ENCODE measurements at regions not wholly inside any gene's neighbourhood (a gene's known extent, or its start where the extent isn't known, plus 50 kb on each side); places are given as distances from the start of the nearest gene placed in this dataset.
"Not testable (repeated sequence)": the region's sequence is repeated elsewhere in the genome, so short reads cannot be mapped to it uniquely, and the experiment has no call there.

GRCh38 chr1:73034271-73034670 is 751.9 kb upstream of the NEGR1 start:
- DNase-seq = no peak

GRCh38 chr1:73033640-73034039 is 751.3 kb upstream of the NEGR1 start:
- DNase-seq = no peak

- no peak for DNase-seq
Measured at GRCh38 chr1:73029571-73029970, 747.2 kb upstream of the NEGR1 start.

- no peak for DNase-seq
Measured at GRCh38 chr1:73026114-73026513, 743.8 kb upstream of the NEGR1 start.

- no peak for DNase-seq
Measured at GRCh38 chr1:73009938-73010337, 727.6 kb upstream of the NEGR1 start.

GRCh38 chr1:73009311-73009710 is 727.0 kb upstream of the NEGR1 start:
- DNase-seq = no peak

GRCh38 chr1:72997624-72998023 is 715.3 kb upstream of the NEGR1 start:
- DNase-seq = no peak

GRCh38 chr1:72997041-72997440 is 714.7 kb upstream of the NEGR1 start:
- DNase-seq = no peak

GRCh38 chr1:72987871-72988270 is 705.5 kb upstream of the NEGR1 start:
- DNase-seq = not testable (repeated sequence)

- no peak for DNase-seq
Measured at GRCh38 chr1:72986591-72987290, 704.4 kb upstream of the NEGR1 start.

- DNase-seq = not testable (repeated sequence)
Measured at GRCh38 chr1:72985024-72985423, 702.7 kb upstream of the NEGR1 start.

- not testable (repeated sequence) for DNase-seq
Measured at GRCh38 chr1:72983011-72983410, 700.7 kb upstream of the NEGR1 start.

GRCh38 chr1:72969461-72969860 is 687.1 kb upstream of the NEGR1 start:
- no peak for DNase-seq

- DNase-seq = no peak
Measured at GRCh38 chr1:72954943-72955342, 672.6 kb upstream of the NEGR1 start.

- not testable (repeated sequence) for DNase-seq
Measured at GRCh38 chr1:72950900-72951299, 668.6 kb upstream of the NEGR1 start.

GRCh38 chr1:72946903-72947499 is 664.7 kb upstream of the NEGR1 start:
- no peak for DNase-seq

GRCh38 chr1:72942008-72942407 is 659.7 kb upstream of the NEGR1 start:
- DNase-seq = no peak

GRCh38 chr1:72938408-72938807 is 656.1 kb upstream of the NEGR1 start:
- no peak for DNase-seq

GRCh38 chr1:72937905-72938304 is 655.6 kb upstream of the NEGR1 start:
- DNase-seq = no peak

GRCh38 chr1:72936942-72937341 is 654.6 kb upstream of the NEGR1 start:
- DNase-seq = no peak

GRCh38 chr1:72936151-72936740 is 653.9 kb upstream of the NEGR1 start:
- DNase-seq = no peak

- no peak for DNase-seq
Measured at GRCh38 chr1:72932025-72932424, 649.7 kb upstream of the NEGR1 start.

GRCh38 chr1:72930528-72930927 is 648.2 kb upstream of the NEGR1 start:
- DNase-seq = no peak

GRCh38 chr1:72918940-72919339 is 636.6 kb upstream of the NEGR1 start:
- no peak for DNase-seq

All from T-helper 9 cell (primary cell).